SK-N-SH (cell line): ENCODE measurements at regions not wholly inside any gene's neighbourhood (a gene's known extent, or its start where the extent isn't known, plus 50 kb on each side); places are given as distances from the start of the nearest gene placed in this dataset.

Experiments used
- CTCF ChIA-PET: fragments of 300-600, 350-600 bp; formaldehyde crosslinking; extraction: SDS; loops from one replicate; lab custom pipeline; 2021; lab: Yijun Ruan, JAX
- POLR2A ChIA-PET: fragments of 350-600 bp; sonication (Branson Sonifier 250); formaldehyde crosslinking; extraction: SDS; loops from one replicate; lab custom pipeline; 2020; ENCODE audit warnings: antibody characterized with exemption, inconsistent platforms; lab: Yijun Ruan, JAX
- DNase-seq: peaks from one replicate; pipeline ENCODE4 v3.0.0; 2012
- H2AFZ ChIP-seq: fragments of 200-600 bp; sonication (generic); 2 replicates; pipeline ENCODE4 v1.8.1; 2016; ENCODE audit warnings: antibody characterized with exemption, mild to moderate bottlenecking, low read depth
- H3F3A ChIP-seq: fragments of 200-600 bp; sonication (generic); replicated peaks from 2 replicates; pipeline ENCODE3; 2016; ENCODE audit warnings: antibody characterized with exemption, mild to moderate bottlenecking; ENCODE audit not compliant: insufficient read depth
- H3K27ac ChIP-seq, 2 experiments: fragments of 200-500 bp in 1 of 2; fragments of 200-600 bp in 1 of 2; sonication (Bioruptor generic) in 1 of 2; sonication (generic), shearing (Covaris generic) in 1 of 2; 2 replicates each; pipeline versions ENCODE4 v1.5.1 to v1.6.1; 2014 to 2016; ENCODE audit warnings: low read depth in 2 of 2, inconsistent platforms in 1 of 2, low read length in 1 of 2, mild to moderate bottlenecking in 1 of 2, mixed read lengths in 1 of 2
- H3K27me3 ChIP-seq: fragments of 200-600 bp; sonication (generic), shearing (Covaris generic); 2 replicates; pipeline ENCODE4 v1.6.1; 2016; ENCODE audit warnings: mixed run types; ENCODE audit not compliant: insufficient read depth
- H3K36me3 ChIP-seq, 2 experiments: fragments of 200-500 bp in 1 of 2; fragments of 200-600 bp in 1 of 2; sonication (Bioruptor generic) in 1 of 2; sonication (generic) in 1 of 2; replicated peaks in 1 of 2; 2 replicates each; pipeline versions ENCODE3 to v1.5.1; 2014 to 2016; ENCODE audit warnings: low read length in 1 of 2, mild to moderate bottlenecking in 1 of 2; ENCODE audit not compliant: insufficient read depth in 2 of 2, control insufficient read depth in 1 of 2
- H3K4me1 ChIP-seq, 2 experiments: fragments of 200-500 bp in 1 of 2; fragments of 200-600 bp in 1 of 2; sonication (Bioruptor generic) in 1 of 2; sonication (generic), shearing (Covaris generic) in 1 of 2; 2 replicates each; pipeline versions ENCODE4 v1.5.1 to v1.6.1; 2014 to 2016; ENCODE audit warnings: low read depth in 1 of 2, low read length in 1 of 2, mixed run types in 1 of 2; ENCODE audit not compliant: insufficient read depth in 2 of 2, control insufficient read depth in 1 of 2
- H3K4me2 ChIP-seq: fragments of 200-600 bp; sonication (generic), shearing (Covaris generic); 2 replicates; pipeline ENCODE4 v1.6.1; 2017; ENCODE audit warnings: mixed run types
- H3K4me3 ChIP-seq, 2 experiments: fragments of 200-500 bp in 1 of 2; fragments of 200-600 bp in 1 of 2; sonication (Bioruptor generic) in 1 of 2; sonication (generic), shearing (Covaris generic) in 1 of 2; 2 replicates each; pipeline versions ENCODE4 v1.5.1 to v1.8.1; 2014 to 2016; ENCODE audit warnings: low read depth in 2 of 2, inconsistent platforms in 1 of 2, low read length in 1 of 2, mild to moderate bottlenecking in 1 of 2, mixed read lengths in 1 of 2, moderate library complexity in 1 of 2
- H3K79me2 ChIP-seq: fragments of 200-600 bp; sonication (generic); 2 replicates; pipeline ENCODE4 v1.8.1; 2017; ENCODE audit warnings: mild to moderate bottlenecking; ENCODE audit not compliant: insufficient read depth
- H3K9ac ChIP-seq: fragments of 200-600 bp; sonication (generic); 2 replicates; pipeline ENCODE4 v1.6.1; 2017; ENCODE audit warnings: mixed run types
- H3K9me2 ChIP-seq: fragments of 200-600 bp; sonication (generic); 2 replicates; pipeline ENCODE4 v1.6.1; 2017; ENCODE audit warnings: mixed run types
- H3K9me3 ChIP-seq: fragments of 200-600 bp; sonication (generic); 2 replicates; pipeline ENCODE4 v1.6.1; 2017; ENCODE audit warnings: mixed run types, mild to moderate bottlenecking, moderate library complexity
- H4K20me1 ChIP-seq: fragments of 200-600 bp; sonication (generic); 2 replicates; pipeline ENCODE4 v1.6.1; 2017; ENCODE audit warnings: mild to moderate bottlenecking, mixed run types; ENCODE audit not compliant: insufficient read depth
- CHD2 ChIP-seq: fragments of 150-350 bp; IDR thresholded peaks from 2 replicates; pipeline ENCODE4 v1.6.1; 2018; ENCODE audit warnings: low read length; ENCODE audit not compliant: partially characterized antibody
- EZH2phosphoT487 ChIP-seq: fragments of 200-600 bp; sonication (generic); IDR thresholded peaks from 2 replicates; pipeline ENCODE4 v1.6.1; 2017; ENCODE audit warnings: low read depth, mixed run types, mild to moderate bottlenecking, antibody characterized with exemption, moderate library complexity, borderline replicate concordance
- FOSL2 ChIP-seq: IDR thresholded peaks from 2 replicates; pipeline ENCODE4 v1.4.0; 2012; ENCODE audit warnings: low read depth, mild to moderate bottlenecking, moderate library complexity, borderline replicate concordance
- FOXM1 ChIP-seq: IDR thresholded peaks from 2 replicates; pipeline ENCODE4 v1.4.0; 2012; ENCODE audit warnings: low read depth, mild to moderate bottlenecking
- GABPA ChIP-seq: IDR thresholded peaks from 2 replicates; pipeline ENCODE4 v1.4.0; 2012; ENCODE audit warnings: low read depth, mild to moderate bottlenecking
- MEF2A ChIP-seq: IDR thresholded peaks from 2 replicates; pipeline ENCODE4 v1.4.0; 2012; ENCODE audit warnings: low read depth, borderline replicate concordance
- MXI1 ChIP-seq: IDR thresholded peaks from 2 replicates; pipeline ENCODE4 v1.6.1; 2012; ENCODE audit warnings: mild to moderate bottlenecking, low read depth, low read length, improper control_type of control experiment
- POLR2AphosphoS5 ChIP-seq: IDR thresholded peaks from 2 replicates; pipeline ENCODE4 v1.6.1; 2012; ENCODE audit warnings: low read depth, low read length
- SIN3A ChIP-seq: IDR thresholded peaks from 2 replicates; pipeline ENCODE4 v1.6.1; 2012; ENCODE audit warnings: low read depth, mild to moderate bottlenecking, low read length, moderate library complexity, borderline replicate concordance
- YY1 ChIP-seq: IDR thresholded peaks from 2 replicates; pipeline ENCODE4 v1.4.0; 2012; ENCODE audit warnings: low read depth, mild to moderate bottlenecking
- WGBS: methylation state at CpG from one replicate; pipeline ENCODE4 v1.1.6; 2017; ENCODE audit warnings: low lambda C conversion rate; 5-methylcytosine and 5-hydroxymethylcytosine counted together
- TF ChIP-seq, protein P1 (sequence below): IDR thresholded peaks from 2 replicates; pipeline ENCODE4 v1.4.0; 2012; ENCODE audit warnings: low read depth, borderline replicate concordance
- TF ChIP-seq, protein P2 (sequence below): IDR thresholded peaks from 2 replicates; pipeline ENCODE4 v1.6.1; 2012; ENCODE audit warnings: mild to moderate bottlenecking, low read depth, low read length, moderate library complexity
- TF ChIP-seq, protein P3 (sequence below): fragments of 150-350 bp; IDR thresholded peaks from 2 replicates; pipeline ENCODE4 v1.6.1; 2017; ENCODE audit warnings: antibody characterized with exemption, low read length, low read depth, borderline replicate concordance

DNA sequence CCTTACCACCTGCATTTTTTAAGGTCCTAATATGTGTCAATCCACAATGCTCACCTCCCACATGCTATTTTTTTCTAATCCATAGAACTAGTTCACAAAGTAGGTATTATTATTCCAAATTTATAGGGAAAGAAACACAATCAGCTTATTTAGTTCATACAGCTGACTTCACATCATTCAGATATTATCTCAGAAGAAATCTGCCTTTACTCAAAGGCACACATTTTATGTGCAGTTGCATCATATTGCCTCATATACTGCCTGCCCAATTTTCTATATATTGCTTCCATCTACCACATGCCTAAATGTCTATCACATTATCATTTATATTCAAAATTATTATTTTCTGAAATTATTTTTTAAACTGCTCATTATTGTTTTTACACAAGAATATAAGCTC lies 88.7 kb upstream of the LUZP2 start (continued):
- TF ChIP-seq, protein P1, sequence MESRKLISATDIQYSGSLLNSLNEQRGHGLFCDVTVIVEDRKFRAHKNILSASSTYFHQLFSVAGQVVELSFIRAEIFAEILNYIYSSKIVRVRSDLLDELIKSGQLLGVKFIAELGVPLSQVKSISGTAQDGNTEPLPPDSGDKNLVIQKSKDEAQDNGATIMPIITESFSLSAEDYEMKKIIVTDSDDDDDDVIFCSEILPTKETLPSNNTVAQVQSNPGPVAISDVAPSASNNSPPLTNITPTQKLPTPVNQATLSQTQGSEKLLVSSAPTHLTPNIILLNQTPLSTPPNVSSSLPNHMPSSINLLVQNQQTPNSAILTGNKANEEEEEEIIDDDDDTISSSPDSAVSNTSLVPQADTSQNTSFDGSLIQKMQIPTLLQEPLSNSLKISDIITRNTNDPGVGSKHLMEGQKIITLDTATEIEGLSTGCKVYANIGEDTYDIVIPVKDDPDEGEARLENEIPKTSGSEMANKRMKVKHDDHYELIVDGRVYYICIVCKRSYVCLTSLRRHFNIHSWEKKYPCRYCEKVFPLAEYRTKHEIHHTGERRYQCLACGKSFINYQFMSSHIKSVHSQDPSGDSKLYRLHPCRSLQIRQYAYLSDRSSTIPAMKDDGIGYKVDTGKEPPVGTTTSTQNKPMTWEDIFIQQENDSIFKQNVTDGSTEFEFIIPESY, result no peak
- TF ChIP-seq CHD2, result no peak
- TF ChIP-seq MEF2A, result no peak
- no peak for TF ChIP-seq FOSL2
- no peak for TF ChIP-seq SIN3A
- TF ChIP-seq, all 33 proteins: peak for 0

DNA sequence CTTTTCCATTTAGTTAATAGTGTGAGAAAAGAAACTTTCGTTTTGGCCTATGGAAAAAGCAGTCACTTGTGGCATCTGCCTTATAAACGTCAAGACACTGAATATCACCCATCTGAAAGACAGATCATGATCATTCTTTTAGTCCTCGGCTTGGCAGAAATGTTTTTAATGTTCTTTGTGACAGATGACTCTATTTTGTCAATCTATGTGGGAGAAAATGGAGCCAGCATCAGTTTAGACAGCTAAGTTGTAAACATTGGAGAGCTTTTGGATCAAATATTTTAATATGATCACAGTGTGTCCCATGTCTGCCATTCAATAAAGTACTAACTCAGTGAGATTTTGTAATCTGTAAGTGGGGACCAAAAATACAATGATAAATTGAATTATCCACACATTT lies 85.1 kb upstream of the LUZP2 start:
- no peak for TF ChIP-seq MXI1
- no peak for TF ChIP-seq YY1
- TF ChIP-seq GABPA, result no peak
- no peak for TF ChIP-seq FOXM1
- no peak for TF ChIP-seq EZH2phosphoT487
- TF ChIP-seq POLR2AphosphoS5, result no peak
- TF ChIP-seq, protein P2, sequence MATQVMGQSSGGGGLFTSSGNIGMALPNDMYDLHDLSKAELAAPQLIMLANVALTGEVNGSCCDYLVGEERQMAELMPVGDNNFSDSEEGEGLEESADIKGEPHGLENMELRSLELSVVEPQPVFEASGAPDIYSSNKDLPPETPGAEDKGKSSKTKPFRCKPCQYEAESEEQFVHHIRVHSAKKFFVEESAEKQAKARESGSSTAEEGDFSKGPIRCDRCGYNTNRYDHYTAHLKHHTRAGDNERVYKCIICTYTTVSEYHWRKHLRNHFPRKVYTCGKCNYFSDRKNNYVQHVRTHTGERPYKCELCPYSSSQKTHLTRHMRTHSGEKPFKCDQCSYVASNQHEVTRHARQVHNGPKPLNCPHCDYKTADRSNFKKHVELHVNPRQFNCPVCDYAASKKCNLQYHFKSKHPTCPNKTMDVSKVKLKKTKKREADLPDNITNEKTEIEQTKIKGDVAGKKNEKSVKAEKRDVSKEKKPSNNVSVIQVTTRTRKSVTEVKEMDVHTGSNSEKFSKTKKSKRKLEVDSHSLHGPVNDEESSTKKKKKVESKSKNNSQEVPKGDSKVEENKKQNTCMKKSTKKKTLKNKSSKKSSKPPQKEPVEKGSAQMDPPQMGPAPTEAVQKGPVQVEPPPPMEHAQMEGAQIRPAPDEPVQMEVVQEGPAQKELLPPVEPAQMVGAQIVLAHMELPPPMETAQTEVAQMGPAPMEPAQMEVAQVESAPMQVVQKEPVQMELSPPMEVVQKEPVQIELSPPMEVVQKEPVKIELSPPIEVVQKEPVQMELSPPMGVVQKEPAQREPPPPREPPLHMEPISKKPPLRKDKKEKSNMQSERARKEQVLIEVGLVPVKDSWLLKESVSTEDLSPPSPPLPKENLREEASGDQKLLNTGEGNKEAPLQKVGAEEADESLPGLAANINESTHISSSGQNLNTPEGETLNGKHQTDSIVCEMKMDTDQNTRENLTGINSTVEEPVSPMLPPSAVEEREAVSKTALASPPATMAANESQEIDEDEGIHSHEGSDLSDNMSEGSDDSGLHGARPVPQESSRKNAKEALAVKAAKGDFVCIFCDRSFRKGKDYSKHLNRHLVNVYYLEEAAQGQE, result no peak
- TF ChIP-seq MEF2A, result no peak
- TF ChIP-seq, protein P3, sequence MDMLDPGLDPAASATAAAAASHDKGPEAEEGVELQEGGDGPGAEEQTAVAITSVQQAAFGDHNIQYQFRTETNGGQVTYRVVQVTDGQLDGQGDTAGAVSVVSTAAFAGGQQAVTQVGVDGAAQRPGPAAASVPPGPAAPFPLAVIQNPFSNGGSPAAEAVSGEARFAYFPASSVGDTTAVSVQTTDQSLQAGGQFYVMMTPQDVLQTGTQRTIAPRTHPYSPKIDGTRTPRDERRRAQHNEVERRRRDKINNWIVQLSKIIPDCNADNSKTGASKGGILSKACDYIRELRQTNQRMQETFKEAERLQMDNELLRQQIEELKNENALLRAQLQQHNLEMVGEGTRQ, result no peak
- Histone ChIP-seq H3F3A (no peaks in the 10 kb centered on the region), H3K4me2 (no peak overlapping the region), H2AFZ (no peak overlapping the region), H3K36me3 (no peaks in the 10 kb centered on the region), H3K9ac (no peak overlapping the region), H4K20me1 (no peaks in the 10 kb centered on the region), H3K4me1 (no peaks in the 10 kb centered on the region), H3K9me2 (no peaks in the 10 kb centered on the region), H3K27me3 (no peaks in the 10 kb centered on the region), H3K9me3 (no peaks in the 10 kb centered on the region), H3K27ac (no peak overlapping the region), H3K4me3 (no peak overlapping the region), H3K79me2 (no peaks in the 10 kb centered on the region)
- WGBS, result 35% methylated on average over 3 of the region's 3 CpGs
- ChIA-PET CTCF (no interaction called here), POLR2A (no interaction called here)
- DNase-seq, result no peak
